ENCODE measurements at regions not wholly inside any gene's neighbourhood (a gene's known extent, or its start where the extent isn't known, plus 50 kb on each side); places are given as distances from the start of the nearest gene placed in this dataset.

- TF ChIP-seq CTCF (conservative IDR thresholded peaks at IDR 0.05; ENCODE audit: low read depth, low read length), result no peak
Measured at GRCh38 chr10:78392197-78392596, 358.5 kb downstream of the RPS24 start.

GRCh38 chr10:78393094-78393493 lies 359.4 kb downstream of the RPS24 start:
- TF ChIP-seq CTCF (conservative IDR thresholded peaks at IDR 0.05; ENCODE audit: low read depth, low read length), result no peak
- DNase-seq (ENCODE audit: low read depth), result no peak
- no peak overlapping the region for H3K4me3 ChIP-seq (ENCODE audit: low read depth, low read length)

More at GRCh38 chr10:78392197-78392596, 358.5 kb downstream of the RPS24 start:
- no peak overlapping the region for H3K4me3 ChIP-seq (ENCODE audit: low read depth, low read length)
- no peak for DNase-seq (ENCODE audit: low read depth)

GRCh38 chr10:78394047-78394446 lies 360.4 kb downstream of the RPS24 start:
- TF ChIP-seq CTCF (conservative IDR thresholded peaks at IDR 0.05; ENCODE audit: low read depth, low read length), result no peak
- DNase-seq (ENCODE audit: low read depth), result no peak
- H3K4me3 ChIP-seq (ENCODE audit: low read depth, low read length), result no peak overlapping the region

- no peak overlapping the region for H3K4me3 ChIP-seq (ENCODE audit: low read depth, low read length)
- no peak for TF ChIP-seq CTCF (conservative IDR thresholded peaks at IDR 0.05; ENCODE audit: low read depth, low read length)
- DNase-seq (ENCODE audit: low read depth), result no peak
Measured at GRCh38 chr10:78395162-78395561, 361.5 kb downstream of the RPS24 start.

- DNase-seq (ENCODE audit: low read depth), result no peak
- TF ChIP-seq CTCF (conservative IDR thresholded peaks at IDR 0.05; ENCODE audit: low read depth, low read length), result no peak
- H3K4me3 ChIP-seq (ENCODE audit: low read depth, low read length), result no peak overlapping the region
Measured at GRCh38 chr10:78396754-78397153, 363.1 kb downstream of the RPS24 start.

GRCh38 chr10:78397786-78398185 lies 364.1 kb downstream of the RPS24 start:
- DNase-seq (ENCODE audit: low read depth), result no peak
- no peak overlapping the region for H3K4me3 ChIP-seq (ENCODE audit: low read depth, low read length)
- TF ChIP-seq CTCF (conservative IDR thresholded peaks at IDR 0.05; ENCODE audit: low read depth, low read length), result no peak

GRCh38 chr10:78398382-78398781 lies 364.7 kb downstream of the RPS24 start:
- DNase-seq (ENCODE audit: low read depth), result no peak
- no peak overlapping the region for H3K4me3 ChIP-seq (ENCODE audit: low read depth, low read length)
- TF ChIP-seq CTCF (conservative IDR thresholded peaks at IDR 0.05; ENCODE audit: low read depth, low read length), result no peak

Data from epithelial cell of proximal tubule (primary cell).